ENCODE measurements at regions not wholly inside any gene's neighbourhood (a gene's known extent, or its start where the extent isn't known, plus 50 kb on each side); places are given as distances from the start of the nearest gene placed in this dataset.

- Histone ChIP-seq H3K36me3 (no peaks in the 10 kb centered on the region), H3K27me3 (no peaks in the 10 kb centered on the region), H3K27ac (no peak overlapping the region), H3K9me3 (no peaks in the 10 kb centered on the region), H3K4me3 (replicated peaks in 1 of 3) (no peak overlapping the region), H3K4me1 (no peaks in the 10 kb centered on the region)
- 74 to 84% methylated on average over 1 of the region's 1 CpG for WGBS, 2 donors
- intact Hi-C loops (cut with DNase I), result no loop called here
- TF ChIP-seq POLR2A (IDR thresholded peaks at IDR 0.05), result no peak
- TF ChIP-seq CTCF (IDR thresholded peaks at IDR 0.05), result no peak
- no peak for DNase-seq
Observed at GRCh38 chr2:76450024-76450475, 739.3 kb upstream of the GCFC2 start.

- WGBS, 2 donors, result 97 to 100% methylated on average over 1 of the region's 1 CpG
- H3K36me3 ChIP-seq, result no peaks in the 10 kb centered on the region
- H3K27ac ChIP-seq, result no peak overlapping the region
- no peaks in the 10 kb centered on the region for H3K27me3 ChIP-seq
- H3K4me3 ChIP-seq (replicated peaks in 1 of 3), result no peak overlapping the region
- DNase-seq, result no peak
- intact Hi-C loops (cut with DNase I), result no loop called here
- TF ChIP-seq CTCF (IDR thresholded peaks at IDR 0.05), result no peak
- TF ChIP-seq POLR2A (IDR thresholded peaks at IDR 0.05), result no peak
- no peaks in the 10 kb centered on the region for H3K9me3 ChIP-seq
- H3K4me1 ChIP-seq, result no peaks in the 10 kb centered on the region
Observed at GRCh38 chr2:76448956-76449355, 738.2 kb upstream of the GCFC2 start.

GRCh38 chr2:76447294-76447693, 736.6 kb upstream of the GCFC2 start:
- no peaks in the 10 kb centered on the region for H3K4me1 ChIP-seq
- no peaks in the 10 kb centered on the region for H3K9me3 ChIP-seq
- no peak for DNase-seq
- H3K27me3 ChIP-seq, result no peaks in the 10 kb centered on the region
- H3K27ac ChIP-seq, result no peak overlapping the region
- intact Hi-C loops (cut with DNase I), result no loop called here
- no peak overlapping the region for H3K4me3 ChIP-seq (replicated peaks in 1 of 3)
- whole genome bisulfite sequencing, 2 donors, result 42 to 53% methylated on average over 3 of the region's 3 CpGs
- TF ChIP-seq CTCF (IDR thresholded peaks at IDR 0.05) (no peak), POLR2A (IDR thresholded peaks at IDR 0.05) (no peak)
- H3K36me3 ChIP-seq, result no peaks in the 10 kb centered on the region

- Histone ChIP-seq H3K9me3 (no peaks in the 10 kb centered on the region), H3K4me1 (no peaks in the 10 kb centered on the region), H3K27me3 (no peaks in the 10 kb centered on the region), H3K36me3 (no peaks in the 10 kb centered on the region), H3K4me3 (replicated peaks in 1 of 3) (no peak overlapping the region), H3K27ac (no peak overlapping the region)
- TF ChIP-seq CTCF (IDR thresholded peaks at IDR 0.05) (no peak), POLR2A (IDR thresholded peaks at IDR 0.05) (no peak)
- intact Hi-C loops (cut with DNase I), result no loop called here
- DNase-seq, result no peak
Observed at GRCh38 chr2:76446872-76447271, 736.2 kb upstream of the GCFC2 start.

GRCh38 chr2:76445880-76446279, 735.2 kb upstream of the GCFC2 start:
- no peak for TF ChIP-seq POLR2A (IDR thresholded peaks at IDR 0.05)
- no peak for TF ChIP-seq CTCF (IDR thresholded peaks at IDR 0.05)
- no peak overlapping the region for H3K27ac ChIP-seq
- H3K4me1 ChIP-seq, result no peaks in the 10 kb centered on the region
- H3K4me3 ChIP-seq (replicated peaks in 1 of 3), result no peak overlapping the region
- DNase-seq, result no peak
- no peaks in the 10 kb centered on the region for H3K27me3 ChIP-seq
- intact Hi-C loops (cut with DNase I), result no loop called here
- H3K9me3 ChIP-seq, result no peaks in the 10 kb centered on the region
- 92 to 93% methylated on average over 3 of the region's 3 CpGs for WGBS, 2 donors
- no peaks in the 10 kb centered on the region for H3K36me3 ChIP-seq
